Ovary (tissue), 7 donors: ENCODE measurements at regions not wholly inside any gene's neighbourhood (a gene's known extent, or its start where the extent isn't known, plus 50 kb on each side); places are given as distances from the start of the nearest gene placed in this dataset.
"Not testable (repeated sequence)": the region's sequence is repeated elsewhere in the genome, so short reads cannot be mapped to it uniquely, and the experiment has no call there.

Experiments used
- DNase-seq, 5 donors: peaks; one replicate each; pipeline ENCODE4 v3.0.0-alpha.2; 2019 to 2020
- H3K27ac ChIP-seq, 2 donors: fragments of 200-600 bp; one replicate each; pipeline versions ENCODE4 v1.5.1 to v1.8.0; 2019 to 2022
- H3K27me3 ChIP-seq: fragments of 200-600 bp; one replicate; pipeline ENCODE4 v1.8.0; 2022
- H3K36me3 ChIP-seq: fragments of 200-600 bp; sonication (generic); one replicate; pipeline ENCODE4 v1.5.1; 2019
- H3K4me1 ChIP-seq: one replicate; pipeline ENCODE4 v1.8.1; 2013; ENCODE audit warnings: mild to moderate bottlenecking, moderate library complexity; ENCODE audit not compliant: insufficient read depth
- H3K4me3 ChIP-seq: fragments of 200-600 bp; sonication (generic); one replicate; pipeline ENCODE4 v1.5.1; 2017
- H3K9me3 ChIP-seq, 2 donors: fragments of 200-600 bp in 1 of 2; sonication (generic) in 1 of 2; one replicate each; pipeline versions ENCODE4 v1.5.1 to v1.8.1; 2013 to 2019; ENCODE audit warnings: mild to moderate bottlenecking in 1 of 2, moderate library complexity in 1 of 2
- WGBS, 3 donors: extraction: QIAGEN DNeasy Blood & Tissue Kit in 1 of 3; methylation state at CpG; one replicate each; pipeline versions ENCODE4 v1.1.5 to v1.1.7; 2013 to 2017; 5-methylcytosine and 5-hydroxymethylcytosine counted together
- intact Hi-C, 4 donors: fragments of 100-400 bp; cut with DNase I; formaldehyde crosslinking; loops; one replicate each; pipeline versions ENCODE4 v1.11.0 to v1.15.1; 2022 to 2023
- donor health status: DM: no; HTN: no; CAD: no; lungs with moderate emphysema.
- donor health status: DM: no; HTN: no; CAD: no.
- donor health status: Bipolar disorder and iron deficiency.
- donor health status: DM: no; HTN: no; CAD: no.
- donor health status: DM: yes; HTN: yes; CAD: no.

DNA sequence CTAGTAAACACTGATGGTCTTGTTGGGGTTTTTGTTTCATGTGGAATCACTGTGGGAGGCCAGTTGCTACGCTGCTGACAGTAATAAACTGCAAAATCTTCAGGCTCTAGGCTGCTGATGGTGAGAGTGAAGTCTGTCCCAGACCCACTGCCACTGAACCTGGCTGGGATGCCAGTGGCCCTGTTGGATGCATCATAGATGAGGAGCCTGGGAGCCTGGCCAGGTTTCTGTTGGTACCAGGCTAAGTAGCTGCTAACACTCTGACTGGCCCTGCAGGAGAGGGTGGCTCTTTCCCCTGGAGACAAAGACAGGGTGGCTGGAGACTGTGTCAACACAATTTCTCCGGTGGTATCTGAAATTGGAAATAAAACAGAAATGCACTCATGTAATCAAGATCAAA is 335.6 kb downstream of the RPIA start:
- H3K27ac ChIP-seq, H3K4me3 ChIP-seq, H3K4me1 ChIP-seq, H3K9me3 ChIP-seq, intact Hi-C loops, H3K36me3 ChIP-seq, H3K27me3 ChIP-seq, DNase-seq: not testable (repeated sequence)
- 70 to 76% (median 70%) methylated on average over 2 of the region's 2 CpGs for WGBS, 3 donors

DNA sequence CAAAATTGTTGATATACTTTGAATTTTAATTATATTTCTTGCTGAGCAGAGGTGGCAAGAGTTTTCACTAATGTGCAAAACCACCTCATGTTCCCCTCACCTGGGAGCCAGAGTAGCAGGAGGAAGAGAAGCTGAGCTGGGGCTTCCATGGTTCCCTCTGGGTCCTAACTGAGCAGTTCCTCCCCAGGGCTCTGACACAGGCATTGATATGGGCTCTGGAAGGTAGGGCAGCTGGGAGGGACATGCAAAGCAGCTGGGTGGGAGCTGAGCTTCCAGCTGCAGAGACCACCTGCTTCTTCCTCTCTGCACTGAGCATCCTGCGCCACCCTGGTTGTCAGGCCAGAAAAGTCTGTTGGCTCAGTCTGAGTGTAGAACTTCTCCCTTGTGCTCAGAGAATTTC is 336.1 kb downstream of the RPIA start:
- intact Hi-C loops, H3K27ac ChIP-seq, DNase-seq, H3K4me3 ChIP-seq, H3K4me1 ChIP-seq, H3K36me3 ChIP-seq, H3K27me3 ChIP-seq, H3K9me3 ChIP-seq: not testable (repeated sequence)
- 62 to 88% (median 79%) methylated on average over 1 of the region's 1 CpG for WGBS, 3 donors

DNA sequence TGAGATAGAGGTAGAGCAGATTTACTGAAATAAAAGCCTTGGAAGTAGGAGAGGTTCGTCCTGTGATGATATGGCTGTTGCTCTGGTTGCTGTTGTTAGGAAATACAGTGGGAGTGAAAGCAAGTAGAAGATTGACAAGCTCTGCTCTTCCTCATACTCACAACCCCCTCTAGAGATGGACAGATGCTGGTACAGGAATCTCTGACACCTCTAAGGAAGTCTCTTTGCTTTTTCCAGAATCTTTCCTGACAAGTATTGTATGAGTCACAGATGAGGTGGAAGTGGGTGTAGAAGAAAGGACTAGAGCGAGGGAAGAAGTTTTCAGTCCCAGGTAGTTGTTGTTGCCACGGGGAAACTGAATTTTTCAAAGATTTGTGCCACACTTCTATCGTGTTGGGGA is 337.8 kb downstream of the RPIA start:
- H3K4me3 ChIP-seq, DNase-seq, H3K27ac ChIP-seq, H3K9me3 ChIP-seq, H3K4me1 ChIP-seq, H3K27me3 ChIP-seq, intact Hi-C loops, H3K36me3 ChIP-seq: not testable (repeated sequence)
- 33 to 61% (median 44%) methylated on average over 3 to 4 of the region's 4 CpGs for WGBS, 3 donors

- H3K4me3 ChIP-seq, H3K4me1 ChIP-seq, DNase-seq, intact Hi-C loops, H3K9me3 ChIP-seq, H3K36me3 ChIP-seq, H3K27me3 ChIP-seq, H3K27ac ChIP-seq: not testable (repeated sequence)
- WGBS, 3 donors = 67 to 80% (median 67%) methylated on average over 1 to 2 of the region's 3 CpGs
Measured at GRCh38 chr2:89048138-89049066, 356.9 kb downstream of the RPIA start.

DNA sequence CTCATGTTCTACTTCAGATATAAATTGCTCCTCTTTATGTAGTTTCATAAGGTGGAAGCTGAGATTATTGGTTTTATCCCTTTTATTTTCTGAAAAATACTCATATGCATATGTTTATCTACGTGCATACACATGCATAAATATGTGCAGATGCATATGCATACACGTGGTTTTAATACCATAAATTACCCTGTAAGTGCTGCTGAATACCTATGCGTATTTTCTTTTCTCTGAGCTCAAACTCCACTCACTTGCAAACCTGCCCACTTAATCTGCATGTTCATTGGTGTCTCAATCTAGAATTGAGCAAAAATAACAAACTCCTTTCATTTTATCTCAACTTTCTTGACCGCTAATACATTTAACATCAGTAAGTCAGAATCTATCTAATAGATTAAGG is 367.1 kb downstream of the RPIA start:
- H3K4me3 ChIP-seq, H3K9me3 ChIP-seq, H3K36me3 ChIP-seq, H3K27me3 ChIP-seq, H3K27ac ChIP-seq, DNase-seq, intact Hi-C loops, H3K4me1 ChIP-seq: not testable (repeated sequence)
- WGBS, 3 donors = 50 to 64% (median 50%) methylated on average over 4 of the region's 4 CpGs

DNA sequence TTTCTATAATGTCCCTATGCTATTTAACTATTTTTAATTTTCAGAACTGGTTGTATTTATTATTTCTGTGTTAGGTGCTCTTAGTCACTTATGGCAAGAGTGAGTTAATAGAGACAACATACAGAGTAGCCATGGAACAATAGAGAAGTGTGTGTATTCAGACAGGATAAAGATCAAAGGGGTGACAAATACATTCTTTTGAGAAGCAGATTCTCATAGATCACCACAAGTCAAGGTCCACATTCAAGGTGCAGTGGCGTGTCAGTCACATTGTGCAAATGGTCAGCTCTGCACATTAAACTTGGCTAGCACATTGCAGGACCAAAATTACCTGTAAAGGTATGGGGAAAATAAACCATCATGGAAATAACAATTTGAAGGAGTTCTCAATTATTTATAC is 369.7 kb downstream of the RPIA start:
- H3K9me3 ChIP-seq, H3K27me3 ChIP-seq, H3K4me1 ChIP-seq, H3K27ac ChIP-seq, DNase-seq, H3K36me3 ChIP-seq, intact Hi-C loops, H3K4me3 ChIP-seq: not testable (repeated sequence)
- 65 to 71% (median 65%) methylated on average over 1 of the region's 1 CpG for WGBS, 3 donors

DNA sequence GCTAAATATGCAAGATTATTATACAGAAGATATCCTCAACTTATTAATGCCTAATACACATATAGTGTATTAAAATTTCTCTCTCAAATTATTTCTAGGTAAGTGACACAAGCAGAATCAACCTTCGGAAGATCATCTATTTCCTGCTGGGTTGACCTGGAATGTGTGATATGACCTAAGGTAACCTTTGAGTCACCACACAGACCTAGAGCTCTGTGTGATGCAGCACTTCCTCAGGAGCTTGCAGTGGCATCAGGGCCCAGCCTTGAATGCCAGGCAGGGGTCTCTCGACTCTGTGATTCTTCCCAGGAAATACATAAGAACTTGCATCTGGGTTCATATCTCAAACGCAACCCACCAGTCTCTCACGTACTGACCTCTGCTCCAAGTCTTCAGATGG is 385.3 kb downstream of the RPIA start:
- not testable (repeated sequence) for H3K4me3 ChIP-seq, H3K36me3 ChIP-seq

GRCh38 chr2:89092911-89093310 is 401.4 kb downstream of the RPIA start:
- H3K27me3 ChIP-seq, intact Hi-C loops, H3K9me3 ChIP-seq, H3K4me1 ChIP-seq, H3K4me3 ChIP-seq, H3K27ac ChIP-seq, H3K36me3 ChIP-seq, DNase-seq: not testable (repeated sequence)
- WGBS, 3 donors = 69 to 75% (median 71%) methylated on average over 6 to 8 of the region's 8 CpGs

More for the DNA sequence above, 385.3 kb downstream of the RPIA start:
- H3K27ac ChIP-seq, DNase-seq, H3K4me1 ChIP-seq, H3K9me3 ChIP-seq, intact Hi-C loops, H3K27me3 ChIP-seq: not testable (repeated sequence)
- 67 to 73% (median 73%) methylated on average over 4 of the region's 4 CpGs for WGBS, 3 donors

GRCh38 chr2:89095060-89095459 is 403.6 kb downstream of the RPIA start:
- H3K27me3 ChIP-seq, H3K4me3 ChIP-seq, H3K4me1 ChIP-seq, H3K9me3 ChIP-seq, H3K27ac ChIP-seq, DNase-seq, intact Hi-C loops, H3K36me3 ChIP-seq: not testable (repeated sequence)
- WGBS, 3 donors = 28 to 40% (median 30%) methylated on average over 4 of the region's 4 CpGs

- DNase-seq, H3K27me3 ChIP-seq, H3K4me1 ChIP-seq, H3K9me3 ChIP-seq, H3K27ac ChIP-seq, H3K36me3 ChIP-seq, intact Hi-C loops, H3K4me3 ChIP-seq: not testable (repeated sequence)
- WGBS, 3 donors = 70 to 86% (median 75%) methylated on average over 1 to 4 of the region's 4 CpGs
Measured at GRCh38 chr2:89102587-89102986, 411.1 kb downstream of the RPIA start.

- WGBS, 3 donors = 57 to 73% methylated on average over 1 to 2 of the region's 3 CpGs; no CpG with 5 or more reads in 1 of the 3 donors
- H3K4me3 ChIP-seq, H3K9me3 ChIP-seq, intact Hi-C loops, H3K36me3 ChIP-seq, H3K27ac ChIP-seq, H3K4me1 ChIP-seq, H3K27me3 ChIP-seq, DNase-seq: not testable (repeated sequence)
Measured at GRCh38 chr2:89106369-89107019, 415.0 kb downstream of the RPIA start.

DNA sequence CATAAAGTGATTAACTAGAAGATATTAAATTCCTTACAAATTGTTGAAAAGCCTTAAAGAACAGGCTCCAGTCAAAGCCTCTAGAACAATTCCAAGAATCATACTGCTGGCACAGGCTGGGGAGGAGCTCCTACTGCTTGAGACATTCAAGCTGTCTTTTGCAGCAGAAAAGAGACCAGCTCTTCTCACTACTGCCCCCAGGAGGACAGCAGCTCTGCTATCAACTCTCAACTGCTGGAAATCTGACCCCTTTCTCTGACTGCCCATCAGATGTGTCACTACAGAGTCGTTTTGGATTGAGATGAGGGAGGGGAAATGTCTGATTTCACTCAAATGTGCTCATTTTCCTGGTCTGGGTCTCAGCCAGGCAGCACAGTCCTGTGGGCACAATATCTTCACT is 421.0 kb downstream of the RPIA start:
- 0 to 7% (median 3%) methylated on average over 1 of the region's 1 CpG for WGBS, 3 donors
- H3K27me3 ChIP-seq, intact Hi-C loops: not testable (repeated sequence)

More for the DNA sequence above, 421.0 kb downstream of the RPIA start:
- H3K9me3 ChIP-seq, H3K36me3 ChIP-seq, H3K27ac ChIP-seq, H3K4me1 ChIP-seq, H3K4me3 ChIP-seq, DNase-seq: not testable (repeated sequence)
